Endothelial cell of umbilical vein (primary cell): ENCODE measurements at regions not wholly inside any gene's neighbourhood (a gene's known extent, or its start where the extent isn't known, plus 50 kb on each side); places are given as distances from the start of the nearest gene placed in this dataset.

Experiments used
- BruUV-seq: library from RNA; stranded (reverse); fragments of 400-500 nt; replicated peaks from 2 replicates; lab custom pipeline; 2021; lab: Mats Ljungman, UMichigan
- CTCF ChIA-PET: fragments of 300-600, 350-600 bp; sonication (Branson Sonifier 250); formaldehyde crosslinking; loops from one replicate; lab custom pipeline; 2021; ENCODE audit warnings: antibody characterized with exemption, inconsistent platforms; lab: Charles Lee
- POLR2A ChIA-PET: fragments of 300-600, 350-600 bp; sonication (Branson Sonifier 250); formaldehyde crosslinking; loops from one replicate; lab custom pipeline; 2021; ENCODE audit warnings: antibody characterized with exemption, inconsistent platforms; lab: Charles Lee
- DNase-seq: peaks from one replicate; pipeline ENCODE4 v3.0.0-alpha.2; 2011; ENCODE audit warnings: low read depth, low spot score
- FAIRE-seq: peaks from 2 replicates; lab custom pipeline; 2011; peaks lifted over from hg19 to GRCh38; lab: Jason Lieb, UNC
- H2AFZ ChIP-seq: 2 replicates; pipeline ENCODE4 v1.6.0; 2012; ENCODE audit warnings: low read depth, low read length, control low read depth, inconsistent platforms
- H3K27ac ChIP-seq: 2 replicates; pipeline ENCODE4 v1.5.1; 2011; ENCODE audit warnings: low read depth, mild to moderate bottlenecking, control low read depth, low read length, moderate library complexity; ENCODE audit not compliant: insufficient read depth
- H3K27me3 ChIP-seq, 2 experiments: 2 replicates each; pipeline versions ENCODE4 v1.6.0 to v1.6.1; 2011; ENCODE audit warnings: low read length in 2 of 2, mixed read lengths in 1 of 2; ENCODE audit not compliant: control insufficient read depth in 2 of 2, insufficient read depth in 2 of 2
- H3K36me3 ChIP-seq, 2 experiments: 2 replicates in 1 of 2; 3 replicates in 1 of 2; pipeline ENCODE4 v1.5.1; 2011; ENCODE audit warnings: low read length in 2 of 2, mild to moderate bottlenecking in 1 of 2, moderate library complexity in 1 of 2; ENCODE audit not compliant: control insufficient read depth in 2 of 2, insufficient read depth in 2 of 2; ENCODE audit errors: extremely low read depth in 1 of 2
- H3K4me1 ChIP-seq: 3 replicates; pipeline ENCODE4 v1.5.1; 2011; ENCODE audit warnings: mild to moderate bottlenecking, low read length; ENCODE audit not compliant: control insufficient read depth, insufficient read depth; ENCODE audit errors: extremely low read depth
- H3K4me2 ChIP-seq: 2 replicates; pipeline ENCODE4 v1.6.1; 2011; ENCODE audit warnings: low read length, control low read depth, mixed read lengths; ENCODE audit not compliant: insufficient read depth
- H3K4me3 ChIP-seq, 3 experiments: fragments of 200-600 bp in 1 of 3; sonication (generic), shearing (Covaris generic) in 1 of 3; replicated peaks in 1 of 3; 2 replicates each; pipeline ENCODE4 v1.5.1; 2011 to 2016; ENCODE audit warnings: control low read depth in 3 of 3, low read length in 3 of 3, mild to moderate bottlenecking in 2 of 3, inconsistent platforms in 1 of 3, low read depth in 1 of 3, moderate library complexity in 1 of 3; ENCODE audit not compliant: insufficient read depth in 1 of 3
- H3K79me2 ChIP-seq: 2 replicates; pipeline ENCODE4 v1.6.0; 2012; ENCODE audit warnings: low read length, inconsistent platforms; ENCODE audit not compliant: control insufficient read depth, insufficient read depth
- H3K9ac ChIP-seq: replicated peaks from 2 replicates; pipeline ENCODE3; 2011; ENCODE audit warnings: low read length, control low read depth; ENCODE audit not compliant: insufficient read depth; ENCODE audit errors: extremely low read depth
- H3K9me1 ChIP-seq: replicated peaks from 3 replicates; pipeline ENCODE4 v1.6.0; 2011; ENCODE audit warnings: mild to moderate bottlenecking, low read length; ENCODE audit not compliant: control insufficient read depth, insufficient read depth; ENCODE audit errors: extremely low read depth
- H3K9me3 ChIP-seq: replicated peaks from 2 replicates; pipeline ENCODE4 v1.5.1; 2012; ENCODE audit warnings: low read length, inconsistent platforms; ENCODE audit not compliant: control insufficient read depth, insufficient read depth
- H4K20me1 ChIP-seq: replicated peaks from 2 replicates; pipeline ENCODE3; 2011; ENCODE audit warnings: mild to moderate bottlenecking, low read length; ENCODE audit not compliant: control insufficient read depth, insufficient read depth; ENCODE audit errors: extremely low read depth
- GATA2 ChIP-seq: IDR thresholded peaks from 2 replicates; pipeline ENCODE4 v1.7.0; 2011; ENCODE audit warnings: low read depth, mild to moderate bottlenecking, moderate library complexity, mixed read lengths, low read length; ENCODE audit not compliant: insufficient read length, insufficient read depth
- JUN ChIP-seq: IDR thresholded peaks from 2 replicates; pipeline ENCODE4 v1.6.1; 2011; ENCODE audit warnings: borderline replicate concordance, low read depth; ENCODE audit not compliant: insufficient read length, insufficient read depth
- MYC ChIP-seq: IDR thresholded peaks from one replicate; pipeline ENCODE4 v1.6.1; 2011; ENCODE audit warnings: mild to moderate bottlenecking, low read depth, low read length
- POLR2A ChIP-seq: IDR thresholded peaks from 2 replicates; pipeline ENCODE4 v1.6.1; 2012; ENCODE audit warnings: low read depth, mild to moderate bottlenecking, control low read depth, low read length
- dilution Hi-C: fragments of 300-500 bp; cut with MboI; formaldehyde crosslinking; loops from one replicate; pipeline ENCODE4 v1.15.0; 2019; ENCODE audit warnings: low sequenced_read_pairs; ENCODE audit not compliant: extremely low pct_ligation_motif_present
- intact Hi-C: fragments of 100-400 bp; cut with micrococcal nuclease; formaldehyde crosslinking; loops from one replicate; pipeline ENCODE4 v1.10.0; 2022
- TF ChIP-seq, protein P1 (sequence below), 2 donors: IDR thresholded peaks; 1 replicate in 1 of 2; 2 replicates in 1 of 2; pipeline ENCODE4 v1.5.1; 2011; ENCODE audit warnings: low read length in 2 of 2, mild to moderate bottlenecking in 2 of 2, moderate library complexity in 2 of 2, control low read depth in 1 of 2, inconsistent platforms in 1 of 2, low read depth in 1 of 2; ENCODE audit not compliant: insufficient read depth in 1 of 2; ENCODE audit errors: extremely low read depth in 1 of 2

GRCh38 chr20:55342822-55343221 is 662.5 kb downstream of the CBLN4 start:
- H2AFZ ChIP-seq = no peak overlapping the region
- FAIRE-seq (no peak), DNase-seq (no peak)
- no peaks in the 10 kb centered on the region for H3K9me1 ChIP-seq
- no peak overlapping the region for H3K4me2 ChIP-seq
- no peaks in the 10 kb centered on the region for H3K4me1 ChIP-seq
- H4K20me1 ChIP-seq = no peaks in the 10 kb centered on the region
- H3K27me3 ChIP-seq = no peaks in the 10 kb centered on the region
- no peak overlapping the region for H3K27ac ChIP-seq
- H3K9ac ChIP-seq = no peak overlapping the region
- dilution Hi-C loops (no loop called here), intact Hi-C loops (no loop called here)
- H3K79me2 ChIP-seq = no peaks in the 10 kb centered on the region
- H3K4me3 ChIP-seq = no peak overlapping the region
- TF ChIP-seq JUN = no peak
- peaks cover 6% of the 10 kb centered on the region for H3K9me3 ChIP-seq
- ChIA-PET CTCF (no interaction called here), POLR2A (no interaction called here)
- H3K36me3 ChIP-seq = no peaks in the 10 kb centered on the region
- no TSS peak for BruUV-seq

GRCh38 chr20:55333798-55334197 is 671.5 kb downstream of the CBLN4 start:
- no peaks in the 10 kb centered on the region for H3K27me3 ChIP-seq
- H3K4me1 ChIP-seq = no peaks in the 10 kb centered on the region
- no peak overlapping the region for H2AFZ ChIP-seq
- no peaks in the 10 kb centered on the region for H4K20me1 ChIP-seq
- no TSS peak for BruUV-seq
- H3K4me2 ChIP-seq = no peak overlapping the region
- FAIRE-seq = no peak
- TF ChIP-seq POLR2A = no peak
- TF ChIP-seq, protein P1, sequence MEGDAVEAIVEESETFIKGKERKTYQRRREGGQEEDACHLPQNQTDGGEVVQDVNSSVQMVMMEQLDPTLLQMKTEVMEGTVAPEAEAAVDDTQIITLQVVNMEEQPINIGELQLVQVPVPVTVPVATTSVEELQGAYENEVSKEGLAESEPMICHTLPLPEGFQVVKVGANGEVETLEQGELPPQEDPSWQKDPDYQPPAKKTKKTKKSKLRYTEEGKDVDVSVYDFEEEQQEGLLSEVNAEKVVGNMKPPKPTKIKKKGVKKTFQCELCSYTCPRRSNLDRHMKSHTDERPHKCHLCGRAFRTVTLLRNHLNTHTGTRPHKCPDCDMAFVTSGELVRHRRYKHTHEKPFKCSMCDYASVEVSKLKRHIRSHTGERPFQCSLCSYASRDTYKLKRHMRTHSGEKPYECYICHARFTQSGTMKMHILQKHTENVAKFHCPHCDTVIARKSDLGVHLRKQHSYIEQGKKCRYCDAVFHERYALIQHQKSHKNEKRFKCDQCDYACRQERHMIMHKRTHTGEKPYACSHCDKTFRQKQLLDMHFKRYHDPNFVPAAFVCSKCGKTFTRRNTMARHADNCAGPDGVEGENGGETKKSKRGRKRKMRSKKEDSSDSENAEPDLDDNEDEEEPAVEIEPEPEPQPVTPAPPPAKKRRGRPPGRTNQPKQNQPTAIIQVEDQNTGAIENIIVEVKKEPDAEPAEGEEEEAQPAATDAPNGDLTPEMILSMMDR (IDR thresholded peaks at IDR 0.05; ENCODE audit: extremely low read depth in 1 of 2, insufficient read depth in 1 of 2, low read depth in 1 of 2, low read length in 2 of 2) = no peak
- no peak for TF ChIP-seq MYC
- TF ChIP-seq GATA2 = no peak
- no peak for TF ChIP-seq JUN
- no peaks in the 10 kb centered on the region for H3K79me2 ChIP-seq
- no peaks in the 10 kb centered on the region for H3K9me1 ChIP-seq
- intact Hi-C loops (no loop called here), dilution Hi-C loops (no loop called here)
- H3K9ac ChIP-seq = no peak overlapping the region
- H3K27ac ChIP-seq = no peak overlapping the region
- H3K4me3 ChIP-seq = no peak overlapping the region
- H3K9me3 ChIP-seq = peaks cover 2% of the 10 kb centered on the region
- POLR2A ChIA-PET = no interaction called here
- no peak for DNase-seq
- no peaks in the 10 kb centered on the region for H3K36me3 ChIP-seq
- CTCF ChIA-PET = no interaction called here
